ENCODE measurements at regions not wholly inside any gene's neighbourhood (a gene's known extent, or its start where the extent isn't known, plus 50 kb on each side); places are given as distances from the start of the nearest gene placed in this dataset.

DNA sequence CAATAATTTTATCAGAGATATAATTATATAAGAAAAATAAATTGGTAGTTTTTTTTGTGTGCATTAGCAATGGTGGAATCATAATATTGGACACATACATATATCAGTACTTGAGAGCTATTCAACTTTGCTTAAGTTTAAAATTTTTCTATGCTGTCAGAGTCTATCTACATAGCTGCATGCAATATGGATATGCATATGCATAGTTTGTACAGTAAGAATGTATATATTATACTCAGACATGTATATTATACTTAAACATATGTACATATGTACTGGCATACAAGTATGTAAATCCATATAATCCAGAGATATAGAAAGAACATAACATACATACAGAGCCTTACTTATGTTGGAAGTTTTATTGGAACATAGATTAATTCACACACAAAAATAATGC is 1043.2 kb downstream of the EFNB2 start (continued):
- TF ChIP-seq STAT1 (IDR thresholded peaks at IDR 0.05; ENCODE audit: unreplicated experiment), result no peak
- TF ChIP-seq, protein P1, sequence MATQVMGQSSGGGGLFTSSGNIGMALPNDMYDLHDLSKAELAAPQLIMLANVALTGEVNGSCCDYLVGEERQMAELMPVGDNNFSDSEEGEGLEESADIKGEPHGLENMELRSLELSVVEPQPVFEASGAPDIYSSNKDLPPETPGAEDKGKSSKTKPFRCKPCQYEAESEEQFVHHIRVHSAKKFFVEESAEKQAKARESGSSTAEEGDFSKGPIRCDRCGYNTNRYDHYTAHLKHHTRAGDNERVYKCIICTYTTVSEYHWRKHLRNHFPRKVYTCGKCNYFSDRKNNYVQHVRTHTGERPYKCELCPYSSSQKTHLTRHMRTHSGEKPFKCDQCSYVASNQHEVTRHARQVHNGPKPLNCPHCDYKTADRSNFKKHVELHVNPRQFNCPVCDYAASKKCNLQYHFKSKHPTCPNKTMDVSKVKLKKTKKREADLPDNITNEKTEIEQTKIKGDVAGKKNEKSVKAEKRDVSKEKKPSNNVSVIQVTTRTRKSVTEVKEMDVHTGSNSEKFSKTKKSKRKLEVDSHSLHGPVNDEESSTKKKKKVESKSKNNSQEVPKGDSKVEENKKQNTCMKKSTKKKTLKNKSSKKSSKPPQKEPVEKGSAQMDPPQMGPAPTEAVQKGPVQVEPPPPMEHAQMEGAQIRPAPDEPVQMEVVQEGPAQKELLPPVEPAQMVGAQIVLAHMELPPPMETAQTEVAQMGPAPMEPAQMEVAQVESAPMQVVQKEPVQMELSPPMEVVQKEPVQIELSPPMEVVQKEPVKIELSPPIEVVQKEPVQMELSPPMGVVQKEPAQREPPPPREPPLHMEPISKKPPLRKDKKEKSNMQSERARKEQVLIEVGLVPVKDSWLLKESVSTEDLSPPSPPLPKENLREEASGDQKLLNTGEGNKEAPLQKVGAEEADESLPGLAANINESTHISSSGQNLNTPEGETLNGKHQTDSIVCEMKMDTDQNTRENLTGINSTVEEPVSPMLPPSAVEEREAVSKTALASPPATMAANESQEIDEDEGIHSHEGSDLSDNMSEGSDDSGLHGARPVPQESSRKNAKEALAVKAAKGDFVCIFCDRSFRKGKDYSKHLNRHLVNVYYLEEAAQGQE (IDR thresholded peaks at IDR 0.05; ENCODE audit: unreplicated experiment), result no peak
- TF ChIP-seq CREB1 (CRISPR knock-in tag; IDR thresholded peaks at IDR 0.05; ENCODE audit: low read depth), result no peak
- no peak for TF ChIP-seq EZH2 (IDR thresholded peaks at IDR 0.05; ENCODE audit: low read depth, unreplicated experiment)
- no peak for TF ChIP-seq ZNF331 (CRISPR knock-in tag; IDR thresholded peaks at IDR 0.05; ENCODE audit: low read depth)
- no peak for TF ChIP-seq POLR2AphosphoS5 (IDR thresholded peaks at IDR 0.05; ENCODE audit: low read depth)
- TF ChIP-seq, protein P2, sequence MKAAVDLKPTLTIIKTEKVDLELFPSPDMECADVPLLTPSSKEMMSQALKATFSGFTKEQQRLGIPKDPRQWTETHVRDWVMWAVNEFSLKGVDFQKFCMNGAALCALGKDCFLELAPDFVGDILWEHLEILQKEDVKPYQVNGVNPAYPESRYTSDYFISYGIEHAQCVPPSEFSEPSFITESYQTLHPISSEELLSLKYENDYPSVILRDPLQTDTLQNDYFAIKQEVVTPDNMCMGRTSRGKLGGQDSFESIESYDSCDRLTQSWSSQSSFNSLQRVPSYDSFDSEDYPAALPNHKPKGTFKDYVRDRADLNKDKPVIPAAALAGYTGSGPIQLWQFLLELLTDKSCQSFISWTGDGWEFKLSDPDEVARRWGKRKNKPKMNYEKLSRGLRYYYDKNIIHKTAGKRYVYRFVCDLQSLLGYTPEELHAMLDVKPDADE (IDR thresholded peaks at IDR 0.05), result no peak
- no peak for TF ChIP-seq JUNB (IDR thresholded peaks at IDR 0.05; ENCODE audit: unreplicated experiment)
- TF ChIP-seq EZH2phosphoT487 (IDR thresholded peaks at IDR 0.05; ENCODE audit: unreplicated experiment), result no peak

DNA sequence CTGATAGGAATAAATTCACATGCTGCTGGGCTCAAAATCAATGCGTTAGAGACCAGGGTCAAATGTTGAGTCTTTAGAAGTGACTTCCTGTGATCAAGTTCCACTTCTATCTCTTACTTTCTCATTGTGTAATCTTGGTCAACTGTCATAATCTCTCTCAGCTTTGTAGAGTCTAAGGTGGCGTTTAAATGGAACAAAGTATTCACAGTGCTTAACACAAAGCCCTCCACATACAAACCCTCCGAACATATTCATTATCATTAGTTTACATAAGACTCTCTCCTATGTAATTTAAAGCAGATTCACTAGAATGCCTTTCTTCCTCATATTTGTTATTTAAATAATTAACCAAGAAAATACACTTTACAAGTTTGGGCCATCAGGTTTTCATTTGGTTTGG is 1044.1 kb downstream of the EFNB2 start:
- Histone ChIP-seq H3K27ac (ENCODE audit: low read depth) (no peak overlapping the region), H3K4me2 (peak overlapping the region; percentile 20; the same call in 1 of the 2 replicates), H3K36me3 (ENCODE audit: insufficient read depth) (no peaks in the 10 kb centered on the region), H3K4me3 (no peak overlapping the region), H3K9me2 (ENCODE audit: insufficient read depth) (peaks cover 7% of the 10 kb centered on the region), H3K79me2 (replicated peaks; ENCODE audit: insufficient read depth) (no peaks in the 10 kb centered on the region), H2AFZ (no peak overlapping the region), H3F3A (replicated peaks; ENCODE audit: low read depth) (no peaks in the 10 kb centered on the region), H3K4me1 (ENCODE audit: insufficient read depth) (peaks cover 8% of the 10 kb centered on the region; the same call in 1 of the 2 replicates), H4K20me1 (replicated peaks; ENCODE audit: insufficient read depth) (no peaks in the 10 kb centered on the region), H3K27me3 (ENCODE audit: insufficient read depth) (no peaks in the 10 kb centered on the region)
- H3K27ac Mint-ChIP-seq, result peak overlapping the region; percentile 61; the same call in 1 of the 2 replicates
- no peak overlapping the region for H3K4me3 Mint-ChIP-seq
- no peaks in the 10 kb centered on the region for H3K9me3 Mint-ChIP-seq
- peaks cover 13% of the 10 kb centered on the region for H3K4me1 Mint-ChIP-seq
- H3K27me3 Mint-ChIP-seq (ENCODE audit: insufficient read depth, low read depth, poor library complexity), result no peaks in the 10 kb centered on the region
- ATAC-seq, result no peak
- no peak for DNase-seq (ENCODE audit: low spot score)
- no peaks in the 10 kb centered on the region for H3K36me3 Mint-ChIP-seq (ENCODE audit: low read depth)
- no peak for TF ChIP-seq ZNF462 (CRISPR knock-in tag; IDR thresholded peaks at IDR 0.05)
- no peak for TF ChIP-seq JUNB (IDR thresholded peaks at IDR 0.05; ENCODE audit: unreplicated experiment)
- no peak for TF ChIP-seq ZNF114 (CRISPR knock-in tag; IDR thresholded peaks at IDR 0.05)
- no peak for TF ChIP-seq EZH2phosphoT487 (IDR thresholded peaks at IDR 0.05; ENCODE audit: unreplicated experiment)
- TF ChIP-seq, protein P1 (IDR thresholded peaks at IDR 0.05; ENCODE audit: unreplicated experiment), result no peak
- no peak for TF ChIP-seq STAT1 (IDR thresholded peaks at IDR 0.05; ENCODE audit: unreplicated experiment)

Data from GM23338 (cell line).